Gastrocnemius medialis (tissue), 4 donors: ENCODE measurements at regions not wholly inside any gene's neighbourhood (a gene's known extent, or its start where the extent isn't known, plus 50 kb on each side); places are given as distances from the start of the nearest gene placed in this dataset.

Experiments
- ATAC-seq, 2 donors: fragments of 150-250 bp; one replicate each; pipeline ENCODE4 v1.9.1; 2016
- DNase-seq, 2 donors: peaks; one replicate each; pipeline ENCODE4 v3.0.0-alpha.2; 2019
- H3K27ac ChIP-seq, 4 donors: fragments of 200-600 bp; sonication (generic); 1 replicate in 1 of 4; 2 replicates in 3 of 4; pipeline ENCODE4 v1.5.1; 2016 to 2018; ENCODE audit warnings: mild to moderate bottlenecking in 2 of 4, moderate library complexity in 1 of 4
- H3K27me3 ChIP-seq, 3 donors: fragments of 200-600 bp; sonication (generic) in 2 of 3; 1 replicate in 1 of 3; 2 replicates in 2 of 3; pipeline versions ENCODE4 v1.5.1 to v1.6.0; 2016 to 2019; ENCODE audit warnings: mild to moderate bottlenecking in 1 of 3, moderate library complexity in 1 of 3
- H3K36me3 ChIP-seq, 2 donors: fragments of 200-600 bp; sonication (generic) in 1 of 2; one replicate each; pipeline ENCODE4 v1.5.1; 2017 to 2018
- H3K4me1 ChIP-seq, 2 donors: fragments of 200-600 bp; sonication (generic) in 1 of 2; one replicate each; pipeline ENCODE4 v1.5.1; 2016 to 2017; ENCODE audit warnings: mild to moderate bottlenecking in 2 of 2
- H3K4me3 ChIP-seq, 4 donors: fragments of 200-600 bp; sonication (generic) in 3 of 4; 1 replicate in 1 of 4; 2 replicates in 3 of 4; pipeline ENCODE4 v1.5.1; 2016 to 2019; ENCODE audit warnings: mild to moderate bottlenecking in 2 of 4
- H3K9me3 ChIP-seq, 3 donors: fragments of 200-600 bp; sonication (generic) in 2 of 3; 1 replicate in 1 of 3; 2 replicates in 2 of 3; pipeline ENCODE4 v1.5.1; 2016 to 2019
- POLR2A ChIP-seq, 2 donors: fragments of 450-650 bp; IDR thresholded peaks; one replicate each; pipeline ENCODE4 v1.6.1; 2017; ENCODE audit warnings: antibody characterized with exemption in 2 of 2, mild to moderate bottlenecking in 2 of 2, moderate library complexity in 2 of 2
- in situ Hi-C, 4 donors: fragments of 200-750 bp; cut with MboI; loops; one replicate each; pipeline versions ENCODE4 v1.15.0 to v1.8.0; 2017; ENCODE audit warnings: low sequenced_read_pairs in 4 of 4
- intact Hi-C: fragments of 100-400 bp; cut with DNase I; formaldehyde crosslinking; loops from one replicate; pipeline ENCODE4 v1.15.1; 2023; ENCODE audit warnings: low total_unique reads
- TF ChIP-seq, protein P1 (sequence below), 5 experiments: fragments of 450-650 bp in 3 of 5; fragments of 200-600 bp in 2 of 5; sonication (generic) in 2 of 5; IDR thresholded peaks in 4 of 5; conservative IDR thresholded peaks in 1 of 5; 1 replicate in 4 of 5; 2 replicates in 1 of 5; pipeline ENCODE4 v1.5.1; 2016 to 2019; ENCODE audit warnings: antibody characterized with exemption in 5 of 5, mild to moderate bottlenecking in 3 of 5, moderate library complexity in 3 of 5

DNA sequence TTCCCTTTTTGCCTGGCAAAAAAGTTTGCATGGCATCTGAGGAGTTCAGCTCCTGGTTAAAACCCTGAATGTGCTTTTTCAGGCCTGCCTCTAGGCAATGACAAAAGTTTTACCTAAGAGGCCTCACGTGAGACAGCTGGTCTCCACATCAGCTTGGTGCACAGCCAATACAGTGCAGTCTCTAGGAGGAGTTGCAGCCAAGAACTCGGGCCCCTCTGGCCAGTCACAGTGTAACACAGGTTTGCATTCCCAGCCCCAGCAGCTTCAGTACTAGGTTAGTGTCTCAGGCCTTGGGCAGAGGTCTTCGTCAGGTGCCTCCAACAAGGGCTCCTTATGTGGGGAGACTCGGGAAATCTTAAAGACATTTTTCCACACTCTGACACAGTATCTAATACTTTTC, 771.7 kb downstream of the SORCS1 start:
- in situ Hi-C loops = no loop called here
- no peak for DNase-seq
- no peaks in the 10 kb centered on the region for H3K27me3 ChIP-seq
- H3K4me1 ChIP-seq = no peaks in the 10 kb centered on the region
- ATAC-seq = no peak
- no peaks in the 10 kb centered on the region for H3K36me3 ChIP-seq
- TF ChIP-seq, protein P1, sequence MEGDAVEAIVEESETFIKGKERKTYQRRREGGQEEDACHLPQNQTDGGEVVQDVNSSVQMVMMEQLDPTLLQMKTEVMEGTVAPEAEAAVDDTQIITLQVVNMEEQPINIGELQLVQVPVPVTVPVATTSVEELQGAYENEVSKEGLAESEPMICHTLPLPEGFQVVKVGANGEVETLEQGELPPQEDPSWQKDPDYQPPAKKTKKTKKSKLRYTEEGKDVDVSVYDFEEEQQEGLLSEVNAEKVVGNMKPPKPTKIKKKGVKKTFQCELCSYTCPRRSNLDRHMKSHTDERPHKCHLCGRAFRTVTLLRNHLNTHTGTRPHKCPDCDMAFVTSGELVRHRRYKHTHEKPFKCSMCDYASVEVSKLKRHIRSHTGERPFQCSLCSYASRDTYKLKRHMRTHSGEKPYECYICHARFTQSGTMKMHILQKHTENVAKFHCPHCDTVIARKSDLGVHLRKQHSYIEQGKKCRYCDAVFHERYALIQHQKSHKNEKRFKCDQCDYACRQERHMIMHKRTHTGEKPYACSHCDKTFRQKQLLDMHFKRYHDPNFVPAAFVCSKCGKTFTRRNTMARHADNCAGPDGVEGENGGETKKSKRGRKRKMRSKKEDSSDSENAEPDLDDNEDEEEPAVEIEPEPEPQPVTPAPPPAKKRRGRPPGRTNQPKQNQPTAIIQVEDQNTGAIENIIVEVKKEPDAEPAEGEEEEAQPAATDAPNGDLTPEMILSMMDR (IDR thresholded peaks at IDR 0.05 in 4 of 5, conservative IDR thresholded peaks at IDR 0.05 in 1 of 5) = no peak
- TF ChIP-seq POLR2A (IDR thresholded peaks at IDR 0.05) = no peak
- H3K27ac ChIP-seq = no peak overlapping the region
- intact Hi-C loops = no loop called here
- H3K9me3 ChIP-seq = no peaks in the 10 kb centered on the region
- H3K4me3 ChIP-seq = no peak overlapping the region

DNA sequence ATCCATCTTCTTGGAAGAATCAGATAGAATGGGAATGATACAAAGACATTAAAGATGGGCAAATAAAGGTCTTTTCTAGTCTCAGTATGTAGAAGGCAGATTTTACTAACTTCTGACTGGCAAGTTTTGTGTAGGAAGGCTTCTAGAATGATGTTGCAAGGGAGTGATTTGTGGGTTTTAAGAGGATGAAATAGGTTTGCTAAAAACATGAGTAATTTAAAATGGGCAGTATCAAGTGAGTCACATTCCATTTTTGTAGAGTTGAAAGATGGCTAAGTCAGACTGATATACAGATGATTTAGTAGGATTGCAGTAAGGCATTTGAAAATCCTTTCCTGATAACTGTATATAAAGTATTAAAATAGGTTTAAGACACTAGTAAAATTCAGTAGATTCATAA, 777.4 kb downstream of the SORCS1 start:
- no peak for TF ChIP-seq POLR2A (IDR thresholded peaks at IDR 0.05)
- TF ChIP-seq, protein P1 (IDR thresholded peaks at IDR 0.05 in 4 of 5, conservative IDR thresholded peaks at IDR 0.05 in 1 of 5) = no peak
- H3K27ac ChIP-seq = no peak overlapping the region
- H3K4me3 ChIP-seq = no peak overlapping the region
- DNase-seq (no peak), ATAC-seq (no peak)
- no peaks in the 10 kb centered on the region for H3K36me3 ChIP-seq
- H3K27me3 ChIP-seq = no peaks in the 10 kb centered on the region
- no peaks in the 10 kb centered on the region for H3K4me1 ChIP-seq
- intact Hi-C loops = no loop called here
- in situ Hi-C loops = no loop called here
- no peaks in the 10 kb centered on the region for H3K9me3 ChIP-seq

DNA sequence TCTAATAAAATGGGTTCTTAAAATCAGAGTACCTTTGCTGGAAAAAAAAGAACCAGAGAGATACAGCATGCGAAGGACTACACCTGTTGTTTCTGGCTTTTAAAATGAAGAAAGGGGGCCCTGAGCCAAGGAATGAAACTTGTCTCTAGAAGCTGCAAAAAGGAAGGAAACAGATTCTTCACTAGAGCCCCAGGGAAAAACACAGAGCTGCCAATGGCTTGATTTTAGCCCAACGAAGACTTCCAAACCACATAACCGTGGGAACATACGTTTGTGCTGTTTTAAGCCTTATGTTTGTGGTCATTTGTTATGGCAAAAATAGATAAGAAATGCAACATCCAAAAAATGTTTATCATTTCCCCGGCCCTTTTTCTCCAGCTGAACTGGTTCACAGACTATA, 780.0 kb downstream of the SORCS1 start:
- Histone ChIP-seq H3K27me3 (no peaks in the 10 kb centered on the region), H3K9me3 (no peaks in the 10 kb centered on the region), H3K4me3 (no peak overlapping the region), H3K27ac (no peak overlapping the region), H3K4me1 (no peaks in the 10 kb centered on the region), H3K36me3 (no peaks in the 10 kb centered on the region)
- intact Hi-C loops = no loop called here
- in situ Hi-C loops = no loop called here
- DNase-seq (no peak), ATAC-seq (no peak)
- no peak for TF ChIP-seq POLR2A (IDR thresholded peaks at IDR 0.05)
- TF ChIP-seq, protein P1 (IDR thresholded peaks at IDR 0.05 in 4 of 5, conservative IDR thresholded peaks at IDR 0.05 in 1 of 5) = no peak

DNA sequence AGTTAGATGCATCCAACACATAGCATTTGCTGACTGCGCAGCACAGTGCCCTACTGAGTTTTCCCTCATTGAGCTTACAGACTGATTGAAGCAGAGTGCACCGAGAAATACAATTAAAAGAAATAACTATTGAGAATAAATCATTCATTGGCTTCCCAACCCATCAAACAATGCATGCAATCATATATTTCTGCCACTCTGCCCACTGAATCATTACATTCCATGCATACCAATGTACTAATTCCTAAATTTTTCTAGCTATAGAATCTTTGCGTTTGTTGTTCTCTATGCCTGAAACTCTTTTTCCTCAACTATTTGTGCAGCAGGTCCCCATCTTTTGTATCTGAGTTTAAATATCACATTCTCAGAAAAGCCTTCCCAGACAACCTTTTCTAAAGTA, 783.8 kb downstream of the SORCS1 start:
- no peaks in the 10 kb centered on the region for H3K4me1 ChIP-seq
- no peak overlapping the region for H3K4me3 ChIP-seq
- intact Hi-C loops (no loop called here), in situ Hi-C loops (no loop called here)
- no peaks in the 10 kb centered on the region for H3K36me3 ChIP-seq
- H3K27me3 ChIP-seq = no peaks in the 10 kb centered on the region
- TF ChIP-seq, protein P1 (IDR thresholded peaks at IDR 0.05 in 4 of 5, conservative IDR thresholded peaks at IDR 0.05 in 1 of 5) = no peak
- TF ChIP-seq POLR2A (IDR thresholded peaks at IDR 0.05) = no peak
- no peaks in the 10 kb centered on the region for H3K9me3 ChIP-seq
- H3K27ac ChIP-seq = no peak overlapping the region
- ATAC-seq (no peak), DNase-seq (no peak)

DNA sequence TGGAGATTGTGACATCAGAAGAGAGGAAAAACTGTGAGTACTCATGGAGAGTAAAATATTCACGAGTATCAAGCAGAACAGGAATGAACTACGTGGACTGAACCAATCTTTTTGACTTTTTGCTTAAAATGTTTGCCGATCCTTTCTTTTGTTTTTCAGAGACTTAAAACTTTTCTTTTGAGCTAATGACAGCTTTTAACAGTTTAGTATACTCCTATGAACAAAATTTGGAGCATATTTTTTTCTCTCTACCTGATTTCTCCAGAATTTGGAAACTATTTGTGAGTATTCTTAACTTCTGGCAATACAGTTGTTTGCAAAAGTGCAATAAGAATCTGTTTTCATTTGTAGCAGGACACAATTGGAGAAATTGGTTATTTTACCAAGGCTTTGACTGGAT, 786.3 kb downstream of the SORCS1 start:
- Histone ChIP-seq H3K4me1 (no peaks in the 10 kb centered on the region), H3K4me3 (no peak overlapping the region), H3K36me3 (no peaks in the 10 kb centered on the region), H3K9me3 (no peaks in the 10 kb centered on the region), H3K27me3 (no peaks in the 10 kb centered on the region), H3K27ac (no peak overlapping the region)
- TF ChIP-seq, protein P1 (IDR thresholded peaks at IDR 0.05 in 4 of 5, conservative IDR thresholded peaks at IDR 0.05 in 1 of 5) = no peak
- TF ChIP-seq POLR2A (IDR thresholded peaks at IDR 0.05) = no peak
- in situ Hi-C loops (no loop called here), intact Hi-C loops (no loop called here)
- DNase-seq = no peak
- ATAC-seq = no peak
